Stimulated activated naive CD8-positive, alpha-beta T cell treated with anti-CD3 and anti-CD28 coated beads, Interleukin-15, Interleukin-2, amounts not matched to agents 100 ng/mL and 50 ng/mL, for 24 hours (primary cell): ENCODE measurements at regions not wholly inside any gene's neighbourhood (a gene's known extent, or its start where the extent isn't known, plus 50 kb on each side); places are given as distances from the start of the nearest gene placed in this dataset.

Source experiments
- H3K27ac Mint-ChIP-seq: one replicate; pipeline ENCODE4 v1.8.0; 2021; ENCODE audit warnings: mild to moderate bottlenecking, mixed read lengths
- H3K27me3 Mint-ChIP-seq: one replicate; pipeline ENCODE4 v1.8.0; 2021; ENCODE audit warnings: mixed read lengths
- H3K36me3 Mint-ChIP-seq: one replicate; pipeline ENCODE4 v1.8.0; 2021; ENCODE audit warnings: low read depth, mixed read lengths
- H3K4me1 Mint-ChIP-seq: one replicate; pipeline ENCODE4 v1.8.0; 2021; ENCODE audit warnings: low read depth, mixed read lengths
- H3K4me3 Mint-ChIP-seq: one replicate; pipeline ENCODE4 v1.8.0; 2021; ENCODE audit warnings: mild to moderate bottlenecking, mixed read lengths
- H3K9me3 Mint-ChIP-seq: one replicate; pipeline ENCODE4 v1.8.0; 2021; ENCODE audit warnings: mixed read lengths

GRCh38 chr21:38942748-38943211 lies 137.1 kb downstream of the ETS2 start:
- Mint-ChIP-seq H3K4me3 (no peak overlapping the region), H3K9me3 (no peaks in the 10 kb centered on the region), H3K27me3 (no peaks in the 10 kb centered on the region), H3K4me1 (peaks cover 12% of the 10 kb centered on the region), H3K27ac (no peak overlapping the region), H3K36me3 (no peaks in the 10 kb centered on the region)

- Mint-ChIP-seq H3K27me3 (no peaks in the 10 kb centered on the region), H3K4me1 (peaks cover 18% of the 10 kb centered on the region), H3K36me3 (no peaks in the 10 kb centered on the region), H3K27ac (no peak overlapping the region), H3K9me3 (no peaks in the 10 kb centered on the region), H3K4me3 (no peak overlapping the region)
Measured at GRCh38 chr21:38938769-38939168, 133.0 kb downstream of the ETS2 start.

GRCh38 chr21:38938343-38938742 lies 132.6 kb downstream of the ETS2 start:
- Mint-ChIP-seq H3K27me3 (no peaks in the 10 kb centered on the region), H3K36me3 (no peaks in the 10 kb centered on the region), H3K9me3 (no peaks in the 10 kb centered on the region), H3K27ac (peak overlapping the region; percentile 87), H3K4me3 (no peak overlapping the region), H3K4me1 (peaks cover 18% of the 10 kb centered on the region)

GRCh38 chr21:38937844-38938243 lies 132.1 kb downstream of the ETS2 start:
- Mint-ChIP-seq H3K27ac (peak overlapping the region; percentile 87), H3K9me3 (no peaks in the 10 kb centered on the region), H3K36me3 (no peaks in the 10 kb centered on the region), H3K27me3 (no peaks in the 10 kb centered on the region), H3K4me3 (no peak overlapping the region), H3K4me1 (peaks cover 18% of the 10 kb centered on the region)

GRCh38 chr21:38937286-38937790 lies 131.6 kb downstream of the ETS2 start:
- Mint-ChIP-seq H3K27ac (no peak overlapping the region), H3K27me3 (no peaks in the 10 kb centered on the region), H3K4me3 (no peak overlapping the region), H3K4me1 (peaks cover 18% of the 10 kb centered on the region), H3K9me3 (no peaks in the 10 kb centered on the region), H3K36me3 (no peaks in the 10 kb centered on the region)

GRCh38 chr21:38936240-38936639 lies 130.5 kb downstream of the ETS2 start:
- Mint-ChIP-seq H3K9me3 (no peaks in the 10 kb centered on the region), H3K4me1 (peaks cover 18% of the 10 kb centered on the region), H3K36me3 (no peaks in the 10 kb centered on the region)

GRCh38 chr21:38933731-38934130 lies 128.0 kb downstream of the ETS2 start:
- Mint-ChIP-seq H3K9me3 (no peaks in the 10 kb centered on the region), H3K36me3 (no peaks in the 10 kb centered on the region), H3K4me1 (peaks cover 15% of the 10 kb centered on the region), H3K27me3 (no peaks in the 10 kb centered on the region), H3K27ac (no peak overlapping the region), H3K4me3 (no peak overlapping the region)

More at GRCh38 chr21:38936240-38936639, 130.5 kb downstream of the ETS2 start:
- H3K27me3 Mint-ChIP-seq: no peaks in the 10 kb centered on the region
- H3K4me3 Mint-ChIP-seq: no peak overlapping the region
- no peak overlapping the region for H3K27ac Mint-ChIP-seq

GRCh38 chr21:38931291-38931690 lies 125.6 kb downstream of the ETS2 start:
- Mint-ChIP-seq H3K4me1 (no peaks in the 10 kb centered on the region), H3K9me3 (no peaks in the 10 kb centered on the region), H3K36me3 (no peaks in the 10 kb centered on the region), H3K4me3 (no peak overlapping the region), H3K27me3 (peaks cover 3% of the 10 kb centered on the region), H3K27ac (no peak overlapping the region)

GRCh38 chr21:38930853-38931252 lies 125.1 kb downstream of the ETS2 start:
- peaks cover 6% of the 10 kb centered on the region for H3K27me3 Mint-ChIP-seq
- H3K4me3 Mint-ChIP-seq: no peak overlapping the region
- no peak overlapping the region for H3K27ac Mint-ChIP-seq
- H3K4me1 Mint-ChIP-seq: peaks cover 3% of the 10 kb centered on the region
- H3K36me3 Mint-ChIP-seq: no peaks in the 10 kb centered on the region
- no peaks in the 10 kb centered on the region for H3K9me3 Mint-ChIP-seq

GRCh38 chr21:38930066-38930465 lies 124.3 kb downstream of the ETS2 start:
- Mint-ChIP-seq H3K4me1 (peaks cover 4% of the 10 kb centered on the region), H3K27me3 (peaks cover 7% of the 10 kb centered on the region), H3K4me3 (no peak overlapping the region), H3K27ac (no peak overlapping the region), H3K9me3 (no peaks in the 10 kb centered on the region), H3K36me3 (no peaks in the 10 kb centered on the region)

GRCh38 chr21:38929652-38930051 lies 123.9 kb downstream of the ETS2 start:
- no peak overlapping the region for H3K27ac Mint-ChIP-seq
- H3K4me1 Mint-ChIP-seq: peaks cover 4% of the 10 kb centered on the region
- H3K36me3 Mint-ChIP-seq: no peaks in the 10 kb centered on the region
- no peak overlapping the region for H3K4me3 Mint-ChIP-seq
- no peaks in the 10 kb centered on the region for H3K9me3 Mint-ChIP-seq
- peaks cover 11% of the 10 kb centered on the region for H3K27me3 Mint-ChIP-seq

- H3K9me3 Mint-ChIP-seq: no peaks in the 10 kb centered on the region
- H3K27me3 Mint-ChIP-seq: peaks cover 11% of the 10 kb centered on the region
- H3K4me3 Mint-ChIP-seq: no peak overlapping the region
- no peak overlapping the region for H3K27ac Mint-ChIP-seq
- no peaks in the 10 kb centered on the region for H3K36me3 Mint-ChIP-seq
- peaks cover 4% of the 10 kb centered on the region for H3K4me1 Mint-ChIP-seq
Measured at GRCh38 chr21:38929142-38929541, 123.4 kb downstream of the ETS2 start.

- H3K4me3 Mint-ChIP-seq: no peak overlapping the region
- no peaks in the 10 kb centered on the region for H3K36me3 Mint-ChIP-seq
- H3K27ac Mint-ChIP-seq: no peak overlapping the region
- peaks cover 17% of the 10 kb centered on the region for H3K27me3 Mint-ChIP-seq
- peaks cover 4% of the 10 kb centered on the region for H3K4me1 Mint-ChIP-seq
- no peaks in the 10 kb centered on the region for H3K9me3 Mint-ChIP-seq
Measured at GRCh38 chr21:38927776-38928175, 122.0 kb downstream of the ETS2 start.

- peaks cover 9% of the 10 kb centered on the region for H3K9me3 Mint-ChIP-seq
- no peak overlapping the region for H3K4me3 Mint-ChIP-seq
- H3K4me1 Mint-ChIP-seq: peaks cover 4% of the 10 kb centered on the region
- no peak overlapping the region for H3K27ac Mint-ChIP-seq
- H3K27me3 Mint-ChIP-seq: peaks cover 32% of the 10 kb centered on the region
- H3K36me3 Mint-ChIP-seq: no peaks in the 10 kb centered on the region
Measured at GRCh38 chr21:38925923-38926322, 120.2 kb downstream of the ETS2 start.

GRCh38 chr21:38925478-38925877 lies 119.7 kb downstream of the ETS2 start:
- Mint-ChIP-seq H3K4me1 (peaks cover 4% of the 10 kb centered on the region), H3K27ac (no peak overlapping the region), H3K27me3 (peaks cover 34% of the 10 kb centered on the region), H3K9me3 (peaks cover 9% of the 10 kb centered on the region), H3K4me3 (no peak overlapping the region), H3K36me3 (no peaks in the 10 kb centered on the region)

GRCh38 chr21:38924954-38925353 lies 119.2 kb downstream of the ETS2 start:
- peaks cover 34% of the 10 kb centered on the region for H3K27me3 Mint-ChIP-seq
- H3K36me3 Mint-ChIP-seq: no peaks in the 10 kb centered on the region
- peaks cover 9% of the 10 kb centered on the region for H3K9me3 Mint-ChIP-seq
- peaks cover 4% of the 10 kb centered on the region for H3K4me1 Mint-ChIP-seq
- H3K4me3 Mint-ChIP-seq: no peak overlapping the region
- no peak overlapping the region for H3K27ac Mint-ChIP-seq
